Activated B cell treated with CpG ODN at 0.5 μM for 24 hours (primary cell): ENCODE measurements at regions not wholly inside any gene's neighbourhood (a gene's known extent, or its start where the extent isn't known, plus 50 kb on each side); places are given as distances from the start of the nearest gene placed in this dataset.
"Not testable (repeated sequence)": the region's sequence is repeated elsewhere in the genome, so short reads cannot be mapped to it uniquely, and the experiment has no call there.

Source experiments
- ATAC-seq: fragments of 200-7000 bp; cut with Tn5 transposase; one replicate; pipeline ENCODE4 v1.10.0; 2021; ENCODE audit warnings: low read depth, mild to moderate bottlenecking, moderate library complexity
- CTCF ChIA-PET: fragments of 350-600 bp; sonication (Branson Sonifier 250); formaldehyde crosslinking; loops from one replicate; lab custom pipeline; 2021; ENCODE audit warnings: antibody characterized with exemption; lab: Charles Lee
- POLR2A ChIA-PET: fragments of 350-600 bp; sonication (Branson Sonifier 250); formaldehyde crosslinking; loops from one replicate; lab custom pipeline; 2021; ENCODE audit warnings: antibody characterized with exemption; lab: Charles Lee
- DNase-seq: peaks from one replicate; pipeline ENCODE4 v3.0.0; 2022
- H3K27ac Mint-ChIP-seq: one replicate; pipeline ENCODE4 v1.8.0; 2020; ENCODE audit warnings: mixed read lengths
- H3K27me3 Mint-ChIP-seq: one replicate; pipeline ENCODE4 v1.8.0; 2021; ENCODE audit warnings: mixed read lengths
- H3K36me3 Mint-ChIP-seq: one replicate; pipeline ENCODE4 v1.8.0; 2021; ENCODE audit warnings: low read depth, mixed read lengths
- H3K4me1 Mint-ChIP-seq: one replicate; pipeline ENCODE4 v1.8.0; 2021; ENCODE audit warnings: mixed read lengths
- H3K4me3 Mint-ChIP-seq: one replicate; pipeline ENCODE4 v1.8.0; 2020; ENCODE audit warnings: mild to moderate bottlenecking, mixed read lengths
- H3K9me3 Mint-ChIP-seq: one replicate; pipeline ENCODE4 v1.8.0; 2020; ENCODE audit warnings: mixed read lengths
- CTCF ChIP-seq: fragments of 200-600 bp; IDR thresholded peaks from one replicate; pipeline ENCODE4 v1.8.0; 2022; ENCODE audit warnings: antibody characterized with exemption, mild to moderate bottlenecking
- intact Hi-C: fragments of 100-400 bp; cut with micrococcal nuclease; formaldehyde crosslinking; loops from one replicate; pipeline ENCODE4 v1.15.1; 2024

GRCh38 chr6:130611366-130611765 lies 215.8 kb upstream of the SMLR1 start:
- ATAC-seq (no peak), DNase-seq (no peak)
- no peaks in the 10 kb centered on the region for H3K36me3 Mint-ChIP-seq
- no peaks in the 10 kb centered on the region for H3K27me3 Mint-ChIP-seq
- ChIA-PET POLR2A (no interaction called here), CTCF (no interaction called here)
- H3K4me3 Mint-ChIP-seq, result no peak overlapping the region
- no peak overlapping the region for H3K27ac Mint-ChIP-seq
- no peak for TF ChIP-seq CTCF
- H3K4me1 Mint-ChIP-seq, result no peaks in the 10 kb centered on the region
- H3K9me3 Mint-ChIP-seq, result no peaks in the 10 kb centered on the region
- intact Hi-C loops, result no loop called here

GRCh38 chr6:130613176-130613575 lies 214.0 kb upstream of the SMLR1 start:
- POLR2A ChIA-PET, result no interaction called here
- Mint-ChIP-seq H3K36me3 (no peaks in the 10 kb centered on the region), H3K4me1 (no peaks in the 10 kb centered on the region), H3K27me3 (no peaks in the 10 kb centered on the region), H3K27ac (no peak overlapping the region), H3K4me3 (no peak overlapping the region), H3K9me3 (no peaks in the 10 kb centered on the region)
- intact Hi-C loops, result no loop called here
- DNase-seq, result no peak
- TF ChIP-seq CTCF, result no peak
- CTCF ChIA-PET, result no interaction called here
- no peak for ATAC-seq

- intact Hi-C loops, result no loop called here
- DNase-seq (no peak), ATAC-seq (no peak)
- Mint-ChIP-seq H3K27me3 (no peaks in the 10 kb centered on the region), H3K36me3 (no peaks in the 10 kb centered on the region), H3K4me1 (no peaks in the 10 kb centered on the region), H3K9me3 (no peaks in the 10 kb centered on the region), H3K4me3 (no peak overlapping the region), H3K27ac (no peak overlapping the region)
- TF ChIP-seq CTCF, result no peak
- ChIA-PET CTCF (no interaction called here), POLR2A (no interaction called here)
Measured at GRCh38 chr6:130615816-130616215, 211.4 kb upstream of the SMLR1 start.

- ChIA-PET POLR2A (no interaction called here), CTCF (no interaction called here)
- H3K9me3 Mint-ChIP-seq, result no peaks in the 10 kb centered on the region
- no peak for TF ChIP-seq CTCF
- no peaks in the 10 kb centered on the region for H3K36me3 Mint-ChIP-seq
- no peak overlapping the region for H3K27ac Mint-ChIP-seq
- H3K4me3 Mint-ChIP-seq, result no peak overlapping the region
- DNase-seq, result no peak
- ATAC-seq, result no peak
- intact Hi-C loops, result no loop called here
- no peaks in the 10 kb centered on the region for H3K4me1 Mint-ChIP-seq
- H3K27me3 Mint-ChIP-seq, result no peaks in the 10 kb centered on the region
Measured at GRCh38 chr6:130617658-130618057, 209.5 kb upstream of the SMLR1 start.

GRCh38 chr6:130618806-130619205 lies 208.4 kb upstream of the SMLR1 start:
- H3K27ac Mint-ChIP-seq, POLR2A ChIA-PET: not testable (repeated sequence)

GRCh38 chr6:130620338-130620781 lies 206.8 kb upstream of the SMLR1 start:
- CTCF ChIA-PET, result no interaction called here
- intact Hi-C loops, result no loop called here
- H3K36me3 Mint-ChIP-seq, result no peaks in the 10 kb centered on the region
- no peak overlapping the region for H3K4me3 Mint-ChIP-seq
- POLR2A ChIA-PET, result no interaction called here
- no peaks in the 10 kb centered on the region for H3K27me3 Mint-ChIP-seq
- DNase-seq (no peak), ATAC-seq (no peak)
- H3K4me1 Mint-ChIP-seq, result no peaks in the 10 kb centered on the region
- no peaks in the 10 kb centered on the region for H3K9me3 Mint-ChIP-seq
- no peak for TF ChIP-seq CTCF
- no peak overlapping the region for H3K27ac Mint-ChIP-seq

More at GRCh38 chr6:130618806-130619205, 208.4 kb upstream of the SMLR1 start:
- DNase-seq, H3K4me1 Mint-ChIP-seq, H3K9me3 Mint-ChIP-seq, H3K27me3 Mint-ChIP-seq, ATAC-seq, intact Hi-C loops, CTCF ChIA-PET, H3K36me3 Mint-ChIP-seq, H3K4me3 Mint-ChIP-seq: not testable (repeated sequence)
